Ovary (tissue), 7 donors: ENCODE measurements at regions not wholly inside any gene's neighbourhood (a gene's known extent, or its start where the extent isn't known, plus 50 kb on each side); places are given as distances from the start of the nearest gene placed in this dataset.

Experiments used
- DNase-seq, 5 donors: peaks; one replicate each; pipeline ENCODE4 v3.0.0-alpha.2; 2019 to 2020
- H3K27ac ChIP-seq, 2 donors: fragments of 200-600 bp; one replicate each; pipeline versions ENCODE4 v1.5.1 to v1.8.0; 2019 to 2022
- H3K27me3 ChIP-seq: fragments of 200-600 bp; one replicate; pipeline ENCODE4 v1.8.0; 2022
- H3K36me3 ChIP-seq: fragments of 200-600 bp; sonication (generic); one replicate; pipeline ENCODE4 v1.5.1; 2019
- H3K4me1 ChIP-seq: one replicate; pipeline ENCODE4 v1.8.1; 2013; ENCODE audit warnings: mild to moderate bottlenecking, moderate library complexity; ENCODE audit not compliant: insufficient read depth
- H3K4me3 ChIP-seq: fragments of 200-600 bp; sonication (generic); one replicate; pipeline ENCODE4 v1.5.1; 2017
- H3K9me3 ChIP-seq, 2 donors: fragments of 200-600 bp in 1 of 2; sonication (generic) in 1 of 2; one replicate each; pipeline versions ENCODE4 v1.5.1 to v1.8.1; 2013 to 2019; ENCODE audit warnings: mild to moderate bottlenecking in 1 of 2, moderate library complexity in 1 of 2
- EP300 ChIP-seq: sonication (generic); formaldehyde crosslinking; IDR thresholded peaks from one replicate; pipeline ENCODE4 v1.6.1; 2017; ENCODE audit warnings: antibody characterized with exemption
- POLR2A ChIP-seq: fragments of 450-650 bp; IDR thresholded peaks from one replicate; pipeline ENCODE4 v1.6.1; 2017; ENCODE audit warnings: antibody characterized with exemption, mild to moderate bottlenecking, moderate library complexity
- WGBS, 3 donors: extraction: QIAGEN DNeasy Blood & Tissue Kit in 1 of 3; methylation state at CpG; one replicate each; pipeline versions ENCODE4 v1.1.5 to v1.1.7; 2013 to 2017; 5-methylcytosine and 5-hydroxymethylcytosine counted together
- intact Hi-C, 4 donors: fragments of 100-400 bp; cut with DNase I; formaldehyde crosslinking; loops; one replicate each; pipeline versions ENCODE4 v1.11.0 to v1.15.1; 2022 to 2023
- TF ChIP-seq, protein P1 (sequence below), 3 donors: fragments of 450-650 bp in 2 of 3; fragments of 200-600 bp in 1 of 3; IDR thresholded peaks; one replicate each; pipeline versions ENCODE4 v1.5.1 to v1.8.0; 2016 to 2022; ENCODE audit warnings: antibody characterized with exemption in 3 of 3, mild to moderate bottlenecking in 1 of 3
- donor health status: DM: no; HTN: no; CAD: no; lungs with moderate emphysema.
- donor health status: DM: no; HTN: no; CAD: no.
- donor health status: Bipolar disorder and iron deficiency.
- donor health status: DM: no; HTN: no; CAD: no.
- donor health status: DM: yes; HTN: yes; CAD: no.

DNA sequence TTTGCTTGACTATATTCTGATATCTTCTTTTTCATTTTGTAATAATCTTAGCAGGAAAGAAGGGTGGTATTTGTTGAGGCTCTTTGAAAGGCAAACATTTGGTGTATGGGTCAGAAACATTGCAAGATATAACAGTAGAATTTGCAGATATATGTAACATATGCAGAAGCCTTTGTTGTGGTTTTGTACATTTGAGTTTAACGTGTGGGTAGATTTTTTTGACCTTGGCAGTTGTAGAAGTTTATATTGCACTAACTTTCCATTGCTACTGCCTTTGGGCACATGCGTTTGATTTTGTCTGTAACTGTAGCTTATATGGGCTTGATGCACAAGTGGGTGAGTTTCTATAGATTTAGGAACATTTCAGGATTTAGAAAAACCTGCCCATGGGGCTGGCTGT, 78.5 kb upstream of the SPRY2 start:
- no peaks in the 10 kb centered on the region for H3K4me1 ChIP-seq
- DNase-seq, result no peak
- no peaks in the 10 kb centered on the region for H3K27me3 ChIP-seq
- no peak overlapping the region for H3K4me3 ChIP-seq
- no peaks in the 10 kb centered on the region for H3K36me3 ChIP-seq
- H3K9me3 ChIP-seq, result no peaks in the 10 kb centered on the region
- TF ChIP-seq POLR2A (no peak), EP300 (no peak)
- TF ChIP-seq, protein P1, sequence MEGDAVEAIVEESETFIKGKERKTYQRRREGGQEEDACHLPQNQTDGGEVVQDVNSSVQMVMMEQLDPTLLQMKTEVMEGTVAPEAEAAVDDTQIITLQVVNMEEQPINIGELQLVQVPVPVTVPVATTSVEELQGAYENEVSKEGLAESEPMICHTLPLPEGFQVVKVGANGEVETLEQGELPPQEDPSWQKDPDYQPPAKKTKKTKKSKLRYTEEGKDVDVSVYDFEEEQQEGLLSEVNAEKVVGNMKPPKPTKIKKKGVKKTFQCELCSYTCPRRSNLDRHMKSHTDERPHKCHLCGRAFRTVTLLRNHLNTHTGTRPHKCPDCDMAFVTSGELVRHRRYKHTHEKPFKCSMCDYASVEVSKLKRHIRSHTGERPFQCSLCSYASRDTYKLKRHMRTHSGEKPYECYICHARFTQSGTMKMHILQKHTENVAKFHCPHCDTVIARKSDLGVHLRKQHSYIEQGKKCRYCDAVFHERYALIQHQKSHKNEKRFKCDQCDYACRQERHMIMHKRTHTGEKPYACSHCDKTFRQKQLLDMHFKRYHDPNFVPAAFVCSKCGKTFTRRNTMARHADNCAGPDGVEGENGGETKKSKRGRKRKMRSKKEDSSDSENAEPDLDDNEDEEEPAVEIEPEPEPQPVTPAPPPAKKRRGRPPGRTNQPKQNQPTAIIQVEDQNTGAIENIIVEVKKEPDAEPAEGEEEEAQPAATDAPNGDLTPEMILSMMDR (IDR thresholded peaks at IDR 0.05), result no peak
- WGBS, 3 donors, result 43 to 62% (median 53%) methylated on average over 2 of the region's 2 CpGs
- intact Hi-C loops, result no loop called here
- H3K27ac ChIP-seq, result no peak overlapping the region

DNA sequence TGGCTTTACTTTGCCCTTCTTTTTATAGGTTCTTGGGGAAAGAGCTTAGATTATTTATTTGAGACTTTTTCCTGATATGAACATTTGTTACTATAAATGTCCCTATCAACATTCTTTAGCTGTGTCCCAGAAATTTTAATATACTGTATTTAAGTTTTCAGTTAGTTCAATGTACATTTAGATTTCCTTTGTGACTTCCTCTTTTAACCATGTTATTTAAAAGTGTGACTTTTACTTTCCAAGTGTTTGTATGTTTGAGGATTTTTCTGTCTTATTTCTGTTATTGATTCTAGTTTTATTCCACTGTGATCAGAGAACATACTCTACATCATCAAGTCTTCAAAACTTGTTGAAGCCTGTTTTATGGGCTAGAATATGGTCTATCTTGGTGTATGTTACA, 72.7 kb upstream of the SPRY2 start:
- TF ChIP-seq EP300, result no peak
- TF ChIP-seq, protein P1 (IDR thresholded peaks at IDR 0.05), result no peak
- TF ChIP-seq POLR2A, result no peak
- Histone ChIP-seq H3K36me3 (no peaks in the 10 kb centered on the region), H3K4me1 (no peaks in the 10 kb centered on the region), H3K27me3 (peaks cover 2% of the 10 kb centered on the region), H3K4me3 (no peak overlapping the region), H3K9me3 (no peaks in the 10 kb centered on the region), H3K27ac (no peak overlapping the region)
- DNase-seq, result no peak
- intact Hi-C loops, result no loop called here

DNA sequence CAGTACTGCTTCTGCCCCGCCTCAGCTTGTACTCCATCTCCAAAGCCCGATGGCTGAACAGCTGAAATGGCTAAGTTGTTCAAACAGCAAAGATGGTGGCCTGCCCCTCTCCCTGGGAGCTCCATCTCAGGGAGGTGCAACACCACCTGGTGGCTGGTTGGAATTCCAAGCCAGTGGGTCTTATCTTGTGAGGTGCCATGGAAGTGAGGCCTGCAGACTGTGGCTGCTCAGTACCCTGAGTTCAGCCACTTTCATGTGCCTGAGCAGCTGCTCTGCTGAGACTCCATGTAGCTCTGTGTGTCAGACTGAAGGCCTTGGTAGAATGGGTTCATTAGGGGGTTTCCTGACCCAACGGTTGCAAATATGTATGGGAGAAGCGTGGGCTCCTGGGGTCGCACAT, 67.3 kb upstream of the SPRY2 start:
- no peak for DNase-seq
- H3K4me3 ChIP-seq, result no peak overlapping the region
- TF ChIP-seq EP300 (no peak), POLR2A (no peak)
- TF ChIP-seq, protein P1 (IDR thresholded peaks at IDR 0.05), result no peak
- intact Hi-C loops, result no loop called here
- no peaks in the 10 kb centered on the region for H3K4me1 ChIP-seq
- 89 to 97% (median 90%) methylated on average over 5 of the region's 5 CpGs for WGBS, 3 donors
- no peaks in the 10 kb centered on the region for H3K9me3 ChIP-seq
- no peak overlapping the region for H3K27ac ChIP-seq
- H3K36me3 ChIP-seq, result no peaks in the 10 kb centered on the region
- H3K27me3 ChIP-seq, result peaks cover under 1% of the 10 kb centered on the region

DNA sequence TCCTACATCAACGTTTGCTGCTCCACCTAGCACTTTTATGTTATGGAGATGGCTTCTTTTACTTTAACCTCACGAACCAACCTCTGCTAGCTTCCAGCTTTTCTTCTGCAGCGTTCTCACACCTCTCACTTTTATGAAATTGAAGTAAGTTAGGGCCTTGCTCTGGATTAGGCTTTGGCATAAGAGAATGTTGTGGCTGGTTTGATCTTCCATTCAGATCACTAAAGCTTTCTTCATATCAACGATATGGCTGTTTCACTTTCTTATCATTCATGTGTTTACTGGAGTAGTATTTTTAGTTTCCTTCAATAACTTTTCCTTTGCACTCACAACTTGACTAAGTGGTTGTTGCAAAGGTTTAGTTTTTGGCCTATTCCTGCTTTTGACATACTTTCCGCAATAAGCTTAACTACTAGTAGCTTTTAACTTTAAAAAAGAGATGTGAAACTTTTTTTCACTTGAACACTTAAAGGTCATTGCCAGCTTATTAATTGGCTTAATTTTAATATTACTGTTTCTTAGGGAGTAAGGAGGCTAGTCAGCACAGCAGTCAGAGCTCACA, 60.0 kb upstream of the SPRY2 start:
- DNase-seq, result no peak
- no peak overlapping the region for H3K27ac ChIP-seq
- no peaks in the 10 kb centered on the region for H3K9me3 ChIP-seq
- no peaks in the 10 kb centered on the region for H3K36me3 ChIP-seq
- H3K4me3 ChIP-seq, result no peak overlapping the region
- no peaks in the 10 kb centered on the region for H3K27me3 ChIP-seq
- TF ChIP-seq POLR2A, result no peak
- intact Hi-C loops, result no loop called here
- WGBS, 3 donors, result 70 to 74% (median 73%) methylated on average over 5 of the region's 5 CpGs
- H3K4me1 ChIP-seq, result no peaks in the 10 kb centered on the region

DNA sequence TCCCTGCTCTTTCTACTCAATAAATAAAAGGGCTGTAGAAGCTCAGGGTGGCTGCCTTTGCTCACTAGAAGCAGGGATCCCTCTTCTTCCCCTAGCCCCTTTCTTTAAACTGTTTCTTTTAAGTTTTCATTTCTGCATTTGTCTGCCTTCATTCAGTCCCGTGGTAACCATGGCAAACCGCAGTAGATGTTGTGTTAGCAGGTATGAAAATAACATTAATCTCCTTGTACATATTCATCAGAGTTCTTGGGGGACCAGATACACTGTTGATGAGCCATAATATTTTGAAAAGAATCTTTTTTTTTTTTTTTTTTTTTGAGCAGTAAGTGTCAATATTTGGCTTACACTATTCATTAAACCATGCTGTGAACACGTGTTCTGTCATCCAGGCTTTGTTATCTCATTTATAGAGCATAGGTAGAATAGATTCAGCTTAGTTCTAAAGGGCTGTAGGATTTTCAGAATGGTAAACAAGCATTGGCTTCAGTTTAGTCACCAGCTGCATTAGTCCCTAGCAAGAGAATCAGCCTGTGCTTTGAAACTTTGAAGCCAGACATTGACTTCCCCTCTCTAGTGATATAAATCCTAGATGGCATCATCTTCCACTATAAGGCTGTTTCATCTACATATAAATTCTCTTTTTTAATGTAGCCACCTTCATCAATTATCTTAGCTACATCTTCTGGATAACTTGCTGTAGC, 59.4 kb upstream of the SPRY2 start:
- no peaks in the 10 kb centered on the region for H3K9me3 ChIP-seq
- H3K36me3 ChIP-seq, result no peaks in the 10 kb centered on the region
- intact Hi-C loops, result no loop called here
- no peaks in the 10 kb centered on the region for H3K27me3 ChIP-seq
- no peaks in the 10 kb centered on the region for H3K4me1 ChIP-seq
- no peak overlapping the region for H3K4me3 ChIP-seq
- TF ChIP-seq, protein P1 (IDR thresholded peaks at IDR 0.05), result no peak
- DNase-seq, result no peak
- 71 to 77% (median 76%) methylated on average over 3 of the region's 3 CpGs for WGBS, 3 donors
- H3K27ac ChIP-seq, result no peak overlapping the region
